GM12891 (cell line): ENCODE measurements at regions not wholly inside any gene's neighbourhood (a gene's known extent, or its start where the extent isn't known, plus 50 kb on each side); places are given as distances from the start of the nearest gene placed in this dataset.
"Not testable (repeated sequence)": the region's sequence is repeated elsewhere in the genome, so short reads cannot be mapped to it uniquely, and the experiment has no call there.

Experiments used
- DNase-seq: peaks from one replicate; pipeline ENCODE4 v3.0.0; 2011; ENCODE audit warnings: low spot score; ENCODE audit not compliant: insufficient read length
- FAIRE-seq: peaks from 2 replicates; lab custom pipeline; 2011; peaks lifted over from hg19 to GRCh38; lab: Jason Lieb, UNC
- PAX5 ChIP-seq: IDR thresholded peaks from 2 replicates; pipeline ENCODE4 v1.6.1; 2011; ENCODE audit warnings: low read length, moderate library complexity, mild to moderate bottlenecking; ENCODE audit not compliant: insufficient read depth, severe bottlenecking
- POLR2A ChIP-seq: IDR thresholded peaks from 2 replicates; pipeline ENCODE4 v1.6.1; 2011; ENCODE audit warnings: low read depth, low read length, control low read depth
- POLR2AphosphoS5 ChIP-seq: IDR thresholded peaks from 2 replicates; pipeline ENCODE4 v1.6.1; 2011; ENCODE audit warnings: low read depth, low read length, control low read depth
- POU2F2 ChIP-seq: IDR thresholded peaks from 2 replicates; pipeline ENCODE4 v1.6.1; 2011; ENCODE audit warnings: low read depth, mild to moderate bottlenecking, control low read depth, low read length, moderate library complexity
- SPI1 ChIP-seq: IDR thresholded peaks from 2 replicates; pipeline ENCODE4 v1.6.1; 2011; ENCODE audit warnings: low read depth, low read length, control low read depth
- TAF1 ChIP-seq: IDR thresholded peaks from 2 replicates; pipeline ENCODE4 v1.6.1; 2011; ENCODE audit warnings: low read depth, low read length, control low read depth

GRCh38 chr2:154978710-154979109 is 280.2 kb downstream of the KCNJ3 start:
- TF ChIP-seq POU2F2 (no peak), SPI1 (peak; percentile 85)
- DNase-seq (no peak), FAIRE-seq (no peak)

- FAIRE-seq, result no peak
- TF ChIP-seq POU2F2 (no peak), SPI1 (no peak), POLR2AphosphoS5 (no peak), POLR2A (no peak), PAX5 (no peak), TAF1 (no peak)
- DNase-seq, result no peak
Observed at GRCh38 chr2:154978244-154978643, 279.7 kb downstream of the KCNJ3 start.

GRCh38 chr2:154974041-154974440 is 275.5 kb downstream of the KCNJ3 start:
- FAIRE-seq (no peak), DNase-seq (no peak)
- TF ChIP-seq POLR2A (no peak), POU2F2 (no peak), SPI1 (no peak), POLR2AphosphoS5 (no peak), TAF1 (no peak), PAX5 (no peak)

GRCh38 chr2:154963511-154963910 is 265.0 kb downstream of the KCNJ3 start:
- DNase-seq (no peak), FAIRE-seq (no peak)

GRCh38 chr2:154961676-154962075 is 263.2 kb downstream of the KCNJ3 start:
- TF ChIP-seq POLR2AphosphoS5 (no peak), POU2F2 (no peak), PAX5 (no peak), POLR2A (no peak), TAF1 (no peak), SPI1 (no peak)

More at GRCh38 chr2:154963511-154963910, 265.0 kb downstream of the KCNJ3 start:
- TF ChIP-seq TAF1, result no peak
- TF ChIP-seq PAX5, result no peak
- TF ChIP-seq SPI1, result no peak
- TF ChIP-seq POU2F2, result no peak
- TF ChIP-seq POLR2A, result no peak
- no peak for TF ChIP-seq POLR2AphosphoS5

GRCh38 chr2:154960802-154961583 is 262.5 kb downstream of the KCNJ3 start:
- DNase-seq (no peak), FAIRE-seq (no peak)
- TF ChIP-seq POU2F2 (no peak), SPI1 (peak; percentile 2; the same call in 1 of the 2 replicates)

More at GRCh38 chr2:154961676-154962075, 263.2 kb downstream of the KCNJ3 start:
- DNase-seq, result no peak
- no peak for FAIRE-seq

- FAIRE-seq (no peak), DNase-seq (no peak)
- TF ChIP-seq POLR2AphosphoS5, result no peak
- TF ChIP-seq SPI1, result no peak
Observed at GRCh38 chr2:154952346-154952980, 254.0 kb downstream of the KCNJ3 start.

- DNase-seq, FAIRE-seq: not testable (repeated sequence)
Observed at GRCh38 chr2:154947416-154947815, 248.9 kb downstream of the KCNJ3 start.

- FAIRE-seq, result no peak
- TF ChIP-seq POLR2AphosphoS5 (no peak), POU2F2 (no peak), SPI1 (no peak), POLR2A (no peak)
- no peak for DNase-seq
Observed at GRCh38 chr2:154945984-154946383, 247.5 kb downstream of the KCNJ3 start.

GRCh38 chr2:154941379-154941778 is 242.9 kb downstream of the KCNJ3 start:
- FAIRE-seq (no peak), DNase-seq (no peak)
- TF ChIP-seq PAX5 (no peak), SPI1 (no peak), POU2F2 (no peak), POLR2AphosphoS5 (no peak), POLR2A (no peak), TAF1 (no peak)

GRCh38 chr2:154934213-154934612 is 235.7 kb downstream of the KCNJ3 start:
- no peak for DNase-seq
- TF ChIP-seq PAX5, result no peak
- no peak for TF ChIP-seq SPI1
- no peak for TF ChIP-seq TAF1
- TF ChIP-seq POLR2A, result no peak
- TF ChIP-seq POU2F2, result no peak
- TF ChIP-seq POLR2AphosphoS5, result no peak
- FAIRE-seq, result no peak
